ENCODE measurements at regions not wholly inside any gene's neighbourhood (a gene's known extent, or its start where the extent isn't known, plus 50 kb on each side); places are given as distances from the start of the nearest gene placed in this dataset.
"Not testable (repeated sequence)": the region's sequence is repeated elsewhere in the genome, so short reads cannot be mapped to it uniquely, and the experiment has no call there.

DNA sequence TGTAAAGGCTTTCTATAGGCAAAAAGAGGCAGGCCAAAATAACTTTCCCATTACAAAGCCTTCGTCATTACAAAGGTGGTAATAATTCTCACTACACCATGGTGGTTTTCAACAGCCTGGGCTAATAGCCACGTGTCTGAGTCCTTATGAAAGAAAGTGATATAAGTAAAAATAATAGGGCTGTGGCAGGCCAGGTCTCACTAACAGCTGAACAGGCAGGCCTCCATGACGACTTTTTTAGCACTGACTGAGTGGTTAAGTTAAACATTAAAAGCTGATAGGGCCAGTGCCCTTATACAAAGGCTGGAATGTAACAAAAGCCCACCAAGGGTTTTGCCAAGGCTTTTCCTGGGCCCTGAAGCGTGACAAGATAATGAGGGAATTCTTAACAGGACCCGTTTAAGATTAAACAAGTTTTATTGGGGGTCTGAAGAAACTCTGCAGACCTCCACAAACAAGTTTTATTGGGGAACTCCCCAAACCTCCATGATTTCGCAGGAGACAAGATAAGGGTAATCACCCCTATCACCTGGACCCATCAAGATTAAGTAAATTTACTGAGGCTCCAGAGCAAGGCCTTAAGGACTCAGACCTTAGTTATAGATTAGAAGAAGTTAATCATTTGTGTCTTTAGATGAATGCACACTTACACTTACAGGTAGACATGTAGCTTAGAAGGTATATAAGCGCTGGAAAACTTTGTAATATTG is 412.9 kb downstream of the CHSY3 start:
- Histone ChIP-seq H3K79me2 (ENCODE audit: insufficient read depth, low read length) (no peaks in the 10 kb centered on the region), H3K27me3 (ENCODE audit: insufficient read depth, low read length) (no peaks in the 10 kb centered on the region), H4K20me1 (ENCODE audit: insufficient read depth) (no peaks in the 10 kb centered on the region), H2AFZ (ENCODE audit: low read depth, low read length, poor library complexity, severe bottlenecking) (no peak overlapping the region), H3K9me3 (ENCODE audit: control insufficient read depth in 1 of 2, insufficient read depth in 1 of 2, low read depth in 1 of 2, low read length in 2 of 2) (no peaks in the 10 kb centered on the region; a peak in 1 of 4 replicates), H3K4me1 (ENCODE audit: control insufficient read depth in 1 of 2, insufficient read depth in 2 of 2, low read length in 2 of 2) (no peaks in the 10 kb centered on the region), H3K4me3 (replicated peaks in 1 of 2; ENCODE audit: low read depth in 1 of 2, low read length in 2 of 2) (no peak overlapping the region), H3K27ac (ENCODE audit: low read depth, low read length) (no peak overlapping the region), H3K9me2 (ENCODE audit: insufficient read depth) (no peaks in the 10 kb centered on the region; the same call in 1 of the 2 replicates), H3K4me2 (ENCODE audit: low read length) (no peak overlapping the region), H3K9ac (ENCODE audit: low read length) (no peak overlapping the region), H3K36me3 (ENCODE audit: control insufficient read depth in 1 of 2, insufficient read depth in 2 of 2, low read length in 2 of 2) (no peaks in the 10 kb centered on the region)
- RAD21 ChIA-PET (ENCODE audit: low non-redundant PET in 1 of 2, low total read pairs in 2 of 2, uncharacterized antibody in 2 of 2, unreplicated experiment in 2 of 2): no interaction called here
- intact Hi-C loops (cut with micrococcal nuclease): no loop called here
- POLR2A ChIA-PET: no interaction called here
- TF ChIP-seq, protein P1, sequence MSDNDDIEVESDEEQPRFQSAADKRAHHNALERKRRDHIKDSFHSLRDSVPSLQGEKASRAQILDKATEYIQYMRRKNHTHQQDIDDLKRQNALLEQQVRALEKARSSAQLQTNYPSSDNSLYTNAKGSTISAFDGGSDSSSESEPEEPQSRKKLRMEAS (IDR thresholded peaks at IDR 0.05): no peak
- no peak for TF ChIP-seq ZFX (IDR thresholded peaks at IDR 0.05)
- TF ChIP-seq SIN3A (IDR thresholded peaks at IDR 0.05; ENCODE audit: low read depth): no peak
- no peak for DNase-seq (ENCODE audit: low read depth, low spot score)
- BruUV-seq (replicated peaks): no TSS peak
- no peak for ATAC-seq
- CTCF ChIA-PET: no interaction called here

DNA sequence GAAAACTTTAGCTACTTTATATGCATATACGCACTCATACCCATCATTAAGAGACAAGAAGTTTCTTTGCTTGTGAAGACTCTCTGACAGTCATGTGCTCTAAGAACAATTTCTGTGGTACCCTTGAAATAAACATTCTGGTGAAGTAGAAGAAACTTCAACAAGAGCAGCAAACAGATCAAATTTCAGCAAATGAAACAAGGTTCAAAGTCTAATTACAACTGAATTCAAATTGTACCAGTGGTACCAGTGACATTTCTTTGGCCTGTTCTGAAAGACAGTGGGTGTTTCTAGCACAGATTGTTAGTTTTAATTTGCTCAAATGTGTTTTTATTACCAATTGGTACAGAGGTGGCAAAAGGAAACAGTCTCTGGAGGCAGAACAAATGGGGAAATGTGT is 391.0 kb downstream of the CHSY3 start:
- ChIA-PET CTCF (no interaction called here), RAD21 (ENCODE audit: low non-redundant PET in 1 of 2, low total read pairs in 2 of 2, uncharacterized antibody in 2 of 2, unreplicated experiment in 2 of 2) (no interaction called here), POLR2A (no interaction called here)
- H3K36me3 ChIP-seq (ENCODE audit: control insufficient read depth in 1 of 2, insufficient read depth in 2 of 2, low read length in 2 of 2): no peaks in the 10 kb centered on the region
- no TSS peak for BruUV-seq (replicated peaks)
- H3K4me3 ChIP-seq (replicated peaks in 1 of 2; ENCODE audit: low read depth in 1 of 2, low read length in 2 of 2): no peak overlapping the region
- no peaks in the 10 kb centered on the region for H3K27me3 ChIP-seq (ENCODE audit: insufficient read depth, low read length)
- ATAC-seq: no peak
- H3K79me2 ChIP-seq (ENCODE audit: insufficient read depth, low read length): no peaks in the 10 kb centered on the region
- no peak overlapping the region for H3K9ac ChIP-seq (ENCODE audit: low read length)
- H3K9me2 ChIP-seq (ENCODE audit: insufficient read depth): no peaks in the 10 kb centered on the region
- peaks cover 0 to 6% of the 10 kb centered on the region in 2 experiments; a peak in 1 of 4 replicates for H3K4me1 ChIP-seq (ENCODE audit: control insufficient read depth in 1 of 2, insufficient read depth in 2 of 2, low read length in 2 of 2)
- H3K9me3 ChIP-seq (ENCODE audit: control insufficient read depth in 1 of 2, insufficient read depth in 1 of 2, low read depth in 1 of 2, low read length in 2 of 2): no peaks in the 10 kb centered on the region
- 0 out of 2 replicates have a peak overlapping the region, but pooled peaks have one; percentile 8 for H3K4me2 ChIP-seq (ENCODE audit: low read length)
- no peak overlapping the region for H3K27ac ChIP-seq (ENCODE audit: low read depth, low read length)
- intact Hi-C loops (cut with micrococcal nuclease): no loop called here
- H4K20me1 ChIP-seq (ENCODE audit: insufficient read depth): no peaks in the 10 kb centered on the region
- DNase-seq (ENCODE audit: low read depth, low spot score): no peak
- TF ChIP-seq JUND (IDR thresholded peaks at IDR 0.05): no peak
- H2AFZ ChIP-seq (ENCODE audit: low read depth, low read length, poor library complexity, severe bottlenecking): peak overlapping the region; percentile 4

DNA sequence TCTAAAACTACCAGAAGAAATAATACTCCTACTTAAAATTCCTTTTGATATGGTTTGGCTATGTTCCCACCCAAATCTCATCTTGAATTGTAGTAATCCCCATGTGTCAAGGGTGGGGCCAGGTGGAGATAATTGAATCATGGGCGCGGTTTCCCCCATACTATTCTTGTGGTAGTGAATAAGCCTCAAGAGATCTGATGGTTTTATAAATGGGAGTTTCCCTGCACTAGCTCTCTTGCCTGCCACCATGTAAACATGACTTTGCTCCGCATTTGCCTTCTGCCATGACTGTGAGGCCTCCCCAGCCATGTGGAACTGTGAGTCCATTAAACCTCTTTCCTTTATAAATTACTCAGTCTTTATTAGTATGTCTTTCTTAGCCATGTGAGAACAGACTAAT is 390.5 kb downstream of the CHSY3 start:
- H3K9me3 ChIP-seq (ENCODE audit: control insufficient read depth in 1 of 2, insufficient read depth in 1 of 2, low read depth in 1 of 2, low read length in 2 of 2); POLR2A ChIA-PET; CTCF ChIA-PET; H3K9me2 ChIP-seq (ENCODE audit: insufficient read depth); H3K27me3 ChIP-seq (ENCODE audit: insufficient read depth, low read length); intact Hi-C loops (cut with micrococcal nuclease); H3K27ac ChIP-seq (ENCODE audit: low read depth, low read length); H3K36me3 ChIP-seq (ENCODE audit: control insufficient read depth in 1 of 2, insufficient read depth in 2 of 2, low read length in 2 of 2); ATAC-seq; H3K79me2 ChIP-seq (ENCODE audit: insufficient read depth, low read length); DNase-seq (ENCODE audit: low read depth, low spot score); BruUV-seq (replicated peaks); RAD21 ChIA-PET (ENCODE audit: low non-redundant PET in 1 of 2, low total read pairs in 2 of 2, uncharacterized antibody in 2 of 2, unreplicated experiment in 2 of 2); H3K4me3 ChIP-seq (replicated peaks in 1 of 2; ENCODE audit: low read depth in 1 of 2, low read length in 2 of 2); H3K9ac ChIP-seq (ENCODE audit: low read length); H4K20me1 ChIP-seq (ENCODE audit: insufficient read depth): not testable (repeated sequence)
- H3K4me1 ChIP-seq (ENCODE audit: control insufficient read depth in 1 of 2, insufficient read depth in 2 of 2, low read length in 2 of 2): peaks cover 0 to 10% of the 10 kb centered on the region in 2 experiments; a peak in 1 of 4 replicates
- H3K4me2 ChIP-seq (ENCODE audit: low read length): 0 out of 2 replicates have a peak overlapping the region, but pooled peaks have one; percentile 8
- H2AFZ ChIP-seq (ENCODE audit: low read depth, low read length, poor library complexity, severe bottlenecking): peak overlapping the region; percentile 4

All from HCT116 (cell line).